ENCODE measurements at regions not wholly inside any gene's neighbourhood (a gene's known extent, or its start where the extent isn't known, plus 50 kb on each side); places are given as distances from the start of the nearest gene placed in this dataset.

- DNase-seq, result no peak
- ATAC-seq, result no peak
These were observed 358.2 kb downstream of the HAPSTR1 start for GRCh38 chr16:9449597-9449996.

GRCh38 chr16:9457215-9457614 lies 365.8 kb downstream of the HAPSTR1 start:
- intact Hi-C loops (cut with DNase I), result no loop called here
- H3K9me3 ChIP-seq, result no peaks in the 10 kb centered on the region
- no peak overlapping the region for H3K27ac ChIP-seq
- no peaks in the 10 kb centered on the region for H3K4me1 ChIP-seq
- TF ChIP-seq CTCF (IDR thresholded peaks at IDR 0.05), result no peak
- no peaks in the 10 kb centered on the region for H3K36me3 ChIP-seq
- no peaks in the 10 kb centered on the region for H3K27me3 ChIP-seq
- DNase-seq (no peak), ATAC-seq (no peak)
- no peak overlapping the region for H3K4me3 ChIP-seq

More at GRCh38 chr16:9449597-9449996, 358.2 kb downstream of the HAPSTR1 start:
- H3K9me3 ChIP-seq, result no peaks in the 10 kb centered on the region
- intact Hi-C loops (cut with DNase I), result no loop called here
- no peaks in the 10 kb centered on the region for H3K36me3 ChIP-seq
- H3K4me1 ChIP-seq, result no peaks in the 10 kb centered on the region
- no peaks in the 10 kb centered on the region for H3K27me3 ChIP-seq
- no peak overlapping the region for H3K4me3 ChIP-seq
- TF ChIP-seq CTCF (IDR thresholded peaks at IDR 0.05), result no peak
- H3K27ac ChIP-seq, result no peak overlapping the region

GRCh38 chr16:9458816-9459215 lies 367.4 kb downstream of the HAPSTR1 start:
- DNase-seq (no peak), ATAC-seq (no peak)
- intact Hi-C loops (cut with DNase I), result no loop called here
- TF ChIP-seq CTCF (IDR thresholded peaks at IDR 0.05), result no peak
- Histone ChIP-seq H3K27ac (no peak overlapping the region), H3K4me1 (no peaks in the 10 kb centered on the region), H3K27me3 (no peaks in the 10 kb centered on the region), H3K4me3 (no peak overlapping the region), H3K9me3 (no peaks in the 10 kb centered on the region), H3K36me3 (no peaks in the 10 kb centered on the region)

GRCh38 chr16:9462984-9463383 lies 371.5 kb downstream of the HAPSTR1 start:
- H3K27ac ChIP-seq, result no peak overlapping the region
- no peaks in the 10 kb centered on the region for H3K36me3 ChIP-seq
- ATAC-seq, result no peak
- DNase-seq, result no peak
- H3K4me3 ChIP-seq, result no peak overlapping the region
- no peak for TF ChIP-seq CTCF (IDR thresholded peaks at IDR 0.05)
- intact Hi-C loops (cut with DNase I), result no loop called here
- no peaks in the 10 kb centered on the region for H3K9me3 ChIP-seq
- H3K27me3 ChIP-seq, result no peaks in the 10 kb centered on the region
- H3K4me1 ChIP-seq, result no peaks in the 10 kb centered on the region

GRCh38 chr16:9463461-9463860 lies 372.0 kb downstream of the HAPSTR1 start:
- no peak overlapping the region for H3K4me3 ChIP-seq
- intact Hi-C loops (cut with DNase I), result no loop called here
- H3K9me3 ChIP-seq, result no peaks in the 10 kb centered on the region

More at GRCh38 chr16:9463461-9463860, 372.0 kb downstream of the HAPSTR1 start:
- Histone ChIP-seq H3K27me3 (no peaks in the 10 kb centered on the region), H3K36me3 (no peaks in the 10 kb centered on the region), H3K27ac (no peak overlapping the region), H3K4me1 (no peaks in the 10 kb centered on the region)
- no peak for DNase-seq
- ATAC-seq, result no peak
- TF ChIP-seq CTCF (IDR thresholded peaks at IDR 0.05), result no peak
